AG04449 (cell line): ENCODE measurements at regions not wholly inside any gene's neighbourhood (a gene's known extent, or its start where the extent isn't known, plus 50 kb on each side); places are given as distances from the start of the nearest gene placed in this dataset.
"Not testable (repeated sequence)": the region's sequence is repeated elsewhere in the genome, so short reads cannot be mapped to it uniquely, and the experiment has no call there.

ENCODE experiments used
- CTCF ChIA-PET: fragments of 350-600 bp; formaldehyde crosslinking; extraction: SDS; loops from one replicate; lab custom pipeline; 2021; ENCODE audit warnings: antibody characterized with exemption; lab: Yijun Ruan, JAX
- POLR2A ChIA-PET: fragments of 400-600, 350-600 bp; formaldehyde crosslinking; extraction: SDS; loops from one replicate; lab custom pipeline; 2020; ENCODE audit warnings: antibody characterized with exemption, inconsistent platforms; lab: Yijun Ruan, JAX
- DNase-seq: peaks from one replicate; pipeline ENCODE4 v3.0.0-alpha.2; 2010; ENCODE audit warnings: low read depth, low spot score
- H3K4me3 ChIP-seq: 2 replicates; pipeline ENCODE4 v1.5.1; 2011; ENCODE audit warnings: low read depth, mild to moderate bottlenecking, control low read depth, low read length
- CTCF ChIP-seq: IDR thresholded peaks from one replicate; pipeline ENCODE4 v1.5.1; 2011; ENCODE audit warnings: mild to moderate bottlenecking, moderate library complexity, low read length, control low read depth, inconsistent platforms; ENCODE audit not compliant: insufficient read depth; ENCODE audit errors: missing control alignments

- DNase-seq: no peak
- CTCF ChIA-PET: no interaction called here
- TF ChIP-seq CTCF: no peak
- POLR2A ChIA-PET: no interaction called here
- H3K4me3 ChIP-seq: no peak overlapping the region
Observed at GRCh38 chr12:131434208-131435125, 276.4 kb upstream of the SFSWAP start.

GRCh38 chr12:131436922-131437705 is 273.8 kb upstream of the SFSWAP start:
- CTCF ChIA-PET: no interaction called here
- POLR2A ChIA-PET: no interaction called here
- no peak for DNase-seq
- TF ChIP-seq CTCF: no peak
- no peak overlapping the region for H3K4me3 ChIP-seq

- DNase-seq: no peak
- POLR2A ChIA-PET: interaction anchor here (0.6 kb wide), 1 partner anchor 706 kb away, joined by 3 read pairs; no protein-coding TSS in a partner anchor
- no peak for TF ChIP-seq CTCF
- H3K4me3 ChIP-seq: no peak overlapping the region
- CTCF ChIA-PET: no interaction called here
Observed at GRCh38 chr12:131437706-131438492, 273.0 kb upstream of the SFSWAP start.

DNA sequence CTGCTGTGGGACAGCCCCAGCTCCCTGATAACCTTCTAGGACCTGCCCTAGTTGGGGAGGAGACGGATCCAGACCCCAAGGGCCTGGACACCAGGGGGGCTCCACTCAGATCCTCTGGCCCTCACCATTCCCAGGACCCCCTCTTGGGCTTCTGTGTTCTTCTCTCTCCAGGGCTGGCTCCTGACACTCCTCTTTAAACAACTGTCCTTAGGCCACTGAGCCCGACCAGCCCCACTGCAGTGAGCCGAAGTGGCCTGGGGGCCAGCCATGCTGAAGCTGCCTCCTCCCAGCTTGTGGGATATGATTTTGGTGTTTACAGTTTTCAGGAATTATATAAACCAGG is 272.4 kb upstream of the SFSWAP start:
- CTCF ChIA-PET, DNase-seq, H3K4me3 ChIP-seq: not testable (repeated sequence)
- POLR2A ChIA-PET: interaction anchor here (0.6 kb wide), 1 partner anchor 706 kb away, joined by 3 read pairs; no protein-coding TSS in a partner anchor

- no peak overlapping the region for H3K4me3 ChIP-seq
- ChIA-PET CTCF (no interaction called here), POLR2A (no interaction called here)
- TF ChIP-seq CTCF: no peak
- DNase-seq: no peak
Observed at GRCh38 chr12:131438881-131439280, 272.0 kb upstream of the SFSWAP start.

DNA sequence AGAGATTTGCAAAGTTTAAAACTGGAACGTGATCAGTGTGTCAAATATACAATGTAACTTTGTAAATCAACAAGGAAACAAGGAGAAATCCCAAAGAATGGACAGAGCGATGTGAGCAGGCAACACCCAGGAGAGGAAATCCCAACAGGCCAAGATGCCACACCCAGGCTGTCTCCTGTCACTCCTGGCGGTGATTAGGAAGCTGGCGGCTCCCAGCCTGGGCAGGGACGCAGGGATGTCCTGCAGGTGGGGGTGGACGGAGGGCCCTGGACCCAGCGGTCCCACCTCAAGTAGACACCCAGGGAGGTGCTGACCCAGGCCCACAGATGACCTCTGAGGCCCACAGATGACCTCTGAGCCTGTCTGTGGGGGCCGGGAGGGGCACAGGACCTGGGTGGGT is 271.1 kb upstream of the SFSWAP start:
- DNase-seq, POLR2A ChIA-PET, CTCF ChIA-PET: not testable (repeated sequence)

DNA sequence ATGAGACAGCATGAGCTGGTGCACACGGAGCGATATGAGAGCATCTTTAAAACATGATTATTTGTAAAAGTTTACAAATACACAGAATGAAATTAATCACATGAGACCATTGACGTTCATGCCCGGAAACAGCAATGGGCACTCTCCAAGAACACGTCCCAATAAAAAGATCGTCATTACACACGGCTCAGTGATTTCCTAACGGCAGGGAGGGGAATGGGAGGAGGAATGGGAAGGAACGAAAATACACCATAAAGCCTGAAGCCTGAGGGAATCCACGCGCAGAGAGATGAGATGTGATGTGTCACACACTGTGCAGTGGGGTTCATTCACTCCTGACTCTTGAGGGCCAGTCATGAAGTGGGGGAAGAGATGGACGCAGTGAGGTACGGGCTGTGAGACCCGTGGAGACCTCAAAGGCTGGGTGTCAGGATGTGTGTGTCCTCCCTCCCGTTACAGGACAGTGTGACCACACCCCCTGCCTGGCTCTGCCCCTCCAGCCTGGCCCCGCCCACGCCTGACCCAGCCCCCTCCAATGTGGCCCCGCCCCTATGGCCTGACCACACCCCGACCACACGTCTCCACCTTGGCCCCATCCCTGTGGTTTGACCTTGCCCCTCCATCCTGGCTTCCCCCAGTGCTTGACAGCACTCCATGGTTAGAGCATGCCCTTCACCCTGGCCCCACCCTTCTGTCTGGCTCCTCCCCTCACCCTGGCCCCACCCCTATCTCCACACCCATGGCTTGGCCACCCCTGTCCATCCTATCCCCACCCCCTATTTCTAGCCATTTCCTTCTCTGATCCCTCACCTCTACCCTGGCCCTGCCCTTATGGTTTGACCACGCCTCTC is 270.5 kb upstream of the SFSWAP start:
- CTCF ChIA-PET, POLR2A ChIA-PET, H3K4me3 ChIP-seq, DNase-seq: not testable (repeated sequence)

More for the DNA sequence above, 271.1 kb upstream of the SFSWAP start:
- H3K4me3 ChIP-seq: not testable (repeated sequence)
